HEK293 (cell line): ENCODE measurements at regions not wholly inside any gene's neighbourhood (a gene's known extent, or its start where the extent isn't known, plus 50 kb on each side); places are given as distances from the start of the nearest gene placed in this dataset.

Experiments used
- CTCF ChIA-PET: fragments of 350-600 bp; formaldehyde crosslinking; extraction: SDS; loops from one replicate; lab custom pipeline; 2021; ENCODE audit warnings: antibody characterized with exemption; lab: Yijun Ruan, JAX
- POLR2A ChIA-PET: fragments of 300-600 bp; formaldehyde crosslinking; extraction: SDS; loops from one replicate; lab custom pipeline; 2020; ENCODE audit warnings: antibody characterized with exemption, inconsistent platforms; lab: Yijun Ruan, JAX
- H3K27ac ChIP-seq: fragments of 200-500 bp; sonication (Bioruptor generic); 2 replicates; pipeline ENCODE4 v1.5.1; 2014; ENCODE audit warnings: low read depth, low read length, control low read depth, inconsistent platforms; ENCODE audit errors: extremely low read depth
- H3K36me3 ChIP-seq, 2 experiments: fragments of 200-500 bp in 1 of 2; sonication (Bioruptor generic) in 1 of 2; 1 replicate in 1 of 2; 2 replicates in 1 of 2; pipeline ENCODE4 v1.5.1; 2014 to 2017; ENCODE audit warnings: inconsistent platforms in 2 of 2, low read length in 2 of 2; ENCODE audit not compliant: control insufficient read depth in 2 of 2, insufficient read depth in 1 of 2
- H3K4me1 ChIP-seq: fragments of 200-500 bp; sonication (Bioruptor generic); 2 replicates; pipeline ENCODE4 v1.5.1; 2014; ENCODE audit warnings: mild to moderate bottlenecking, low read length, inconsistent platforms; ENCODE audit not compliant: control insufficient read depth, insufficient read depth
- H3K4me3 ChIP-seq: 2 replicates; pipeline ENCODE4 v1.5.1; 2011; ENCODE audit warnings: low read depth, mild to moderate bottlenecking, control low read depth, low read length, moderate library complexity
- H3K9me3 ChIP-seq: fragments of 200-500 bp; sonication (Bioruptor generic); 2 replicates; pipeline ENCODE4 v1.5.1; 2014; ENCODE audit warnings: low read depth, low read length, inconsistent platforms; ENCODE audit not compliant: control insufficient read depth, insufficient read depth
- INSM2 ChIP-seq: fragments of 450-650 bp; formaldehyde crosslinking; IDR thresholded peaks from 2 replicates; pipeline ENCODE4 v1.5.1; 2016; ENCODE audit warnings: missing biosample characterization, missing genetic modification characterization
- RBAK ChIP-seq: fragments of 450-650 bp; formaldehyde crosslinking; IDR thresholded peaks from 2 replicates; pipeline ENCODE4 v1.5.1; 2016; ENCODE audit warnings: missing biosample characterization, missing genetic modification characterization
- REPIN1 ChIP-seq: fragments of 450-650 bp; formaldehyde crosslinking; IDR thresholded peaks from 2 replicates; pipeline ENCODE4 v1.5.1; 2017; ENCODE audit warnings: missing biosample characterization, missing genetic modification characterization, low read depth
- SCRT2 ChIP-seq: fragments of 450-650 bp; formaldehyde crosslinking; IDR thresholded peaks from 2 replicates; pipeline ENCODE4 v1.5.1; 2016; ENCODE audit warnings: missing biosample characterization, missing genetic modification characterization
- ZFP37 ChIP-seq: fragments of 450-650 bp; formaldehyde crosslinking; IDR thresholded peaks from 2 replicates; pipeline ENCODE4 v1.5.1; 2016; ENCODE audit warnings: missing biosample characterization, missing genetic modification characterization
- ZFP41 ChIP-seq: fragments of 450-650 bp; formaldehyde crosslinking; IDR thresholded peaks from 2 replicates; pipeline ENCODE4 v1.5.1; 2016; ENCODE audit warnings: missing biosample characterization, missing genetic modification characterization, borderline replicate concordance
- ZNF202 ChIP-seq: fragments of 450-650 bp; formaldehyde crosslinking; IDR thresholded peaks from 2 replicates; pipeline ENCODE4 v1.5.1; 2016; ENCODE audit warnings: missing biosample characterization, missing genetic modification characterization, borderline replicate concordance
- ZNF221 ChIP-seq: fragments of 450-650 bp; formaldehyde crosslinking; IDR thresholded peaks from 2 replicates; pipeline ENCODE4 v1.5.1; 2017; ENCODE audit warnings: missing biosample characterization, missing genetic modification characterization, borderline replicate concordance
- ZNF324 ChIP-seq: fragments of 450-650 bp; formaldehyde crosslinking; IDR thresholded peaks from 2 replicates; pipeline ENCODE4 v1.5.1; 2016; ENCODE audit warnings: missing biosample characterization, missing genetic modification characterization
- TF ChIP-seq, protein P1 (sequence below): fragments of 450-650 bp; formaldehyde crosslinking; IDR thresholded peaks from 2 replicates; pipeline ENCODE4 v1.5.1; 2016; ENCODE audit warnings: missing biosample characterization, missing genetic modification characterization
- TF ChIP-seq, protein P2 (sequence below): fragments of 450-650 bp; formaldehyde crosslinking; IDR thresholded peaks from 2 replicates; pipeline ENCODE4 v1.5.1; 2016; ENCODE audit warnings: missing biosample characterization, missing genetic modification characterization, low read depth

DNA sequence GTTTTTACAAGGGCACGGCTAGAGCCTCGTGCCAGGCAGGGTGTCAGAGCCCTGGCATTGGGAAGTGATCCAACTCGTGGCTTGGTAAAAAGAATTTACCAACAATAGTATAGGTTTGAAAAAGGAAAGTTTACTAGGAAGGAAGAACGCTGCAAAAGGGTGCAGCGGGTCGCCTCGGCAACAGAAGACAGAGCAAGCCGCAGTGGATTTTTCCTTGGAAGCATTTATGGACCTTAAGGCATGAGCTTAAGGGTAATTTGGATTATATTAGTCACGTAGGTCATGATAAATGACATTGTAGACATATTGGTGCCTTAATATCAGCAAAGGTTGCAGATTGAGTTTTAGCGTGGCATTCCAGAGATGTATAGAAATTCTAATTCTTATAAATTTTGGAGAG lies 163.4 kb upstream of the PPP2R3A start:
- no peaks in the 10 kb centered on the region for H3K9me3 ChIP-seq
- ChIA-PET CTCF (no interaction called here), POLR2A (no interaction called here)
- H3K4me1 ChIP-seq, result no peaks in the 10 kb centered on the region
- no peak overlapping the region for H3K27ac ChIP-seq
- H3K36me3 ChIP-seq, result no peaks in the 10 kb centered on the region
- H3K4me3 ChIP-seq, result no peak overlapping the region
- TF ChIP-seq, protein P1, sequence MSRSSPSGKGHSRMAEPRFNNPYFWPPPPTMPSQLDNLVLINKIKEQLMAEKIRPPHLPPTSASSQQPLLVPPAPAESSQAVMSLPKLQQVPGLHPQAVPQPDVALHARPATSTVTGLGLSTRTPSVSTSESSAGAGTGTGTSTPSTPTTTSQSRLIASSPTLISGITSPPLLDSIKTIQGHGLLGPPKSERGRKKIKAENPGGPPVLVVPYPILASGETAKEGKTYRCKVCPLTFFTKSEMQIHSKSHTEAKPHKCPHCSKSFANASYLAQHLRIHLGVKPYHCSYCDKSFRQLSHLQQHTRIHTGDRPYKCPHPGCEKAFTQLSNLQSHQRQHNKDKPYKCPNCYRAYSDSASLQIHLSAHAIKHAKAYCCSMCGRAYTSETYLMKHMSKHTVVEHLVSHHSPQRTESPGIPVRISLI (tag by site-specific recombination), result no peak
- TF ChIP-seq ZFP41 (tag by site-specific recombination) (no peak), ZFP37 (tag by site-specific recombination) (no peak), ZNF221 (tag by site-specific recombination) (no peak), ZNF202 (tag by site-specific recombination) (no peak), REPIN1 (tag by site-specific recombination) (no peak)
- TF ChIP-seq, protein P2, sequence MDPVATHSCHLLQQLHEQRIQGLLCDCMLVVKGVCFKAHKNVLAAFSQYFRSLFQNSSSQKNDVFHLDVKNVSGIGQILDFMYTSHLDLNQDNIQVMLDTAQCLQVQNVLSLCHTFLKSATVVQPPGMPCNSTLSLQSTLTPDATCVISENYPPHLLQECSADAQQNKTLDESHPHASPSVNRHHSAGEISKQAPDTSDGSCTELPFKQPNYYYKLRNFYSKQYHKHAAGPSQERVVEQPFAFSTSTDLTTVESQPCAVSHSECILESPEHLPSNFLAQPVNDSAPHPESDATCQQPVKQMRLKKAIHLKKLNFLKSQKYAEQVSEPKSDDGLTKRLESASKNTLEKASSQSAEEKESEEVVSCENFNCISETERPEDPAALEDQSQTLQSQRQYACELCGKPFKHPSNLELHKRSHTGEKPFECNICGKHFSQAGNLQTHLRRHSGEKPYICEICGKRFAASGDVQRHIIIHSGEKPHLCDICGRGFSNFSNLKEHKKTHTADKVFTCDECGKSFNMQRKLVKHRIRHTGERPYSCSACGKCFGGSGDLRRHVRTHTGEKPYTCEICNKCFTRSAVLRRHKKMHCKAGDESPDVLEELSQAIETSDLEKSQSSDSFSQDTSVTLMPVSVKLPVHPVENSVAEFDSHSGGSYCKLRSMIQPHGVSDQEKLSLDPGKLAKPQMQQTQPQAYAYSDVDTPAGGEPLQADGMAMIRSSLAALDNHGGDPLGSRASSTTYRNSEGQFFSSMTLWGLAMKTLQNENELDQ (tag by site-specific recombination), result no peak

- POLR2A ChIA-PET, result no interaction called here
- TF ChIP-seq RBAK (tag by site-specific recombination), result no peak
- TF ChIP-seq SCRT2 (tag by site-specific recombination), result 0 out of 2 replicates have a peak, but pooled peaks have one; percentile 16
- TF ChIP-seq, all 188 proteins: peak for 1
- CTCF ChIA-PET, result no interaction called here
- Histone ChIP-seq H3K36me3 (no peaks in the 10 kb centered on the region), H3K27ac (no peak overlapping the region), H3K4me1 (no peaks in the 10 kb centered on the region), H3K4me3 (no peak overlapping the region), H3K9me3 (no peaks in the 10 kb centered on the region)
These were observed 162.4 kb upstream of the PPP2R3A start for GRCh38 chr3:135803028-135803692.

- ChIA-PET POLR2A (no interaction called here), CTCF (no interaction called here)
These were observed 159.8 kb upstream of the PPP2R3A start for GRCh38 chr3:135805752-135806151.

DNA sequence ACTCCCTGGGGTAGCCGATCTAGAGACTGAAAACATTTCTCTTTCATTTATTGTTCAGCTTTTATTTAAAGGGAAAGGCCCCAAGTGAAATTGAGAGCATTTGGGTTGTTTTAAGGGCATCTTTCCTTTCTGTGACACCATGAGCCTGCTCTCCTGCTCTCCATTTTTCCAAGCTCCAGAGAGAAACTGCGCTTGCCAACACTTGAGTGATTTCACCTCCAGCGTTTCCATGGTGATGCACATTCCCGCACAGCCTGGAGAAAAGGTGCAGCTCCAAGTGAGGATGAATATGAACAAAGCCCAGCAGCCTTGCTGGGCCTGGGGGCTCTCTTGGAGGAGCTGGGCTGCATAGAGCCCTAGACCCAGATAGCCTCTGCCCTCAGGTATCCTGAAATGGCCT lies 159.2 kb upstream of the PPP2R3A start:
- POLR2A ChIA-PET, result no interaction called here
- no peaks in the 10 kb centered on the region for H3K4me1 ChIP-seq
- H3K9me3 ChIP-seq, result no peaks in the 10 kb centered on the region
- TF ChIP-seq ZNF324 (tag by site-specific recombination), result no peak
- TF ChIP-seq ZNF221 (tag by site-specific recombination), result no peak
- TF ChIP-seq, all 188 proteins: peak for 0
- CTCF ChIA-PET, result no interaction called here
- H3K27ac ChIP-seq, result no peak overlapping the region
- no peak overlapping the region for H3K4me3 ChIP-seq
- no peaks in the 10 kb centered on the region for H3K36me3 ChIP-seq

More at GRCh38 chr3:135805752-135806151, 159.8 kb upstream of the PPP2R3A start:
- H3K4me3 ChIP-seq, result no peak overlapping the region
- no peaks in the 10 kb centered on the region for H3K4me1 ChIP-seq
- no peak for TF ChIP-seq INSM2
- no peaks in the 10 kb centered on the region for H3K36me3 ChIP-seq
- no peaks in the 10 kb centered on the region for H3K9me3 ChIP-seq
- no peak overlapping the region for H3K27ac ChIP-seq
